ENCODE measurements at regions not wholly inside any gene's neighbourhood (a gene's known extent, or its start where the extent isn't known, plus 50 kb on each side); places are given as distances from the start of the nearest gene placed in this dataset.

- no peak for TF ChIP-seq CTCF (conservative IDR thresholded peaks at IDR 0.05; ENCODE audit: low read depth, low read length)
- TF ChIP-seq EZH2 (IDR thresholded peaks at IDR 0.05; ENCODE audit: low read length, unreplicated experiment) = no peak
- no peak for TF ChIP-seq EZH2phosphoT487 (IDR thresholded peaks at IDR 0.05; ENCODE audit: borderline replicate concordance, low read length)
Observed at GRCh38 chr16:16887193-16887592, 508.3 kb downstream of the NPIPA7 start.
